ENCODE measurements at regions not wholly inside any gene's neighbourhood (a gene's known extent, or its start where the extent isn't known, plus 50 kb on each side); places are given as distances from the start of the nearest gene placed in this dataset.
A peak's percentile ranks its signal among the peaks of the same experiment; 100 is the strongest.
"Not testable (repeated sequence)": the region's sequence is repeated elsewhere in the genome, so short reads cannot be mapped to it uniquely, and the experiment has no call there.

DNA sequence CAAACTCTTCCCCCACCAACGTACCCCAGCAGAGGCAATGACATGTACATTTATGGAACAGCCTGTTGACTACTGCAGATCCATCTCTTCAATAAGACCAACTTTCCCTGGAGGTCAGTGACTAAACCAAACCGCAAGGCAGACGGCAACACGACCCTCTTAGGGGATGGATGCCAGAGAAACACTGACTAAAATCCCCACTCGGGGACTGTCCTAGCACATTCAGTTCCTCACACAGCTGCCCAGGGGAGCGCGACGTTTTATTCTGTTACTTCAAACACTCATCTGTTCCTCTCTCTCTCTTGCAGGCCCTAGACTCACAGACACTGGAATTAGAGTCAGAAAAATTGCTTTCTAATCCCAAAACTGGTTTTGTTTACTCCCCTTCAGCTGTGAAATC, 146.5 kb upstream of the PRSS1 start:
- DNase-seq = no peak

DNA sequence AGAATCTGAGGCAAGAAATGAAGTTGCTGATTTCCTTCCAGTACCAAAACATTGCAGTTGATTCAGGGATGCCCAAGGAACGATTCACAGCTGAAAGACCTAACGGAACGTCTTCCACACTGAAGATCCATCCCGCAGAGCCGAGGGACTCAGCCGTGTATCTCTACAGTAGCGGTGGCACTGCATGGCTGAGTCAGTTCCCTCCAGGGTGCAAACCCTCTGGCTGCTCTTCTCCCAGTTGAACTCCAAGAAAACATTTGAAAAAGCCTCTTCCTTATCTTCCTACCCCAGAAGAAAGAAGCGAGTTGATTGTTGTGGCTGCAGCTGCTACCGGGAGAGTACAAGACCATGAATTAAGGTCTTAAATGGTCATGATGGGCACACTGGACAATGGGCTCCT, 147.1 kb upstream of the PRSS1 start:
- peak; percentile 42 for DNase-seq

DNA sequence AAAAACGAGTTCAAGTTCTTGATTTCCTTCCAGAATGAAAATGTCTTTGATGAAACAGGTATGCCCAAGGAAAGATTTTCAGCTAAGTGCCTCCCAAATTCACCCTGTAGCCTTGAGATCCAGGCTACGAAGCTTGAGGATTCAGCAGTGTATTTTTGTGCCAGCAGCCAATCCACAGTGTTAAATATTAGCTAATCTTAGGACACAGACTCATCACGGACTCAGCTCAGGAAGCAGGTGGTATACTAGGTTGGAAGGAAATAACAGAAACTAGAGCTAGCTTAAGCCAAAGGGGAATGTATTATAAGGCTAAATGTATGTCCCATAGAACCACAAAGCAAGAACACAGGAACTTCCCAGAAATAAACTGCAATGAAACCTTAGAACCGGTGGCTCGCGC, 151.0 kb upstream of the PRSS1 start:
- no peak for DNase-seq

DNA sequence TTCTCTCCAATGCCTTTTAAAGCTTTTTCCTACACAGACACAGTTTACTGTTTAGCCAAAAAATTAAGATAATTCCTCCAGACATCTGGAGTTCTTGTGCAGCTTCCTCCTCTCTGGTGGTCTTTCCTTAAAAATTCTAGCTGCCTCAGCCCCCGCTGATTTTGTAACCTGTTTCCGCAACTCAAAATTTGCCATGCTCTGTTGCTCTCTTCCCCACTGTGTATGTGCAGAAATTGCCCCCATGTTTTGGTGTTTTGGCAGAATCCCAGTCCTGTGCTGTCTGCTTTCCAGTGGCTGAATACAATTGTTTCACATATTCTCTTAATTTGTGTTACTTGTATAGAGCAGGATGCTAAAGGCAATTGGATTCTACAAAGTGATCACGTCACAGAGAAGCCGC, 151.7 kb upstream of the PRSS1 start:
- no peak for DNase-seq

DNA sequence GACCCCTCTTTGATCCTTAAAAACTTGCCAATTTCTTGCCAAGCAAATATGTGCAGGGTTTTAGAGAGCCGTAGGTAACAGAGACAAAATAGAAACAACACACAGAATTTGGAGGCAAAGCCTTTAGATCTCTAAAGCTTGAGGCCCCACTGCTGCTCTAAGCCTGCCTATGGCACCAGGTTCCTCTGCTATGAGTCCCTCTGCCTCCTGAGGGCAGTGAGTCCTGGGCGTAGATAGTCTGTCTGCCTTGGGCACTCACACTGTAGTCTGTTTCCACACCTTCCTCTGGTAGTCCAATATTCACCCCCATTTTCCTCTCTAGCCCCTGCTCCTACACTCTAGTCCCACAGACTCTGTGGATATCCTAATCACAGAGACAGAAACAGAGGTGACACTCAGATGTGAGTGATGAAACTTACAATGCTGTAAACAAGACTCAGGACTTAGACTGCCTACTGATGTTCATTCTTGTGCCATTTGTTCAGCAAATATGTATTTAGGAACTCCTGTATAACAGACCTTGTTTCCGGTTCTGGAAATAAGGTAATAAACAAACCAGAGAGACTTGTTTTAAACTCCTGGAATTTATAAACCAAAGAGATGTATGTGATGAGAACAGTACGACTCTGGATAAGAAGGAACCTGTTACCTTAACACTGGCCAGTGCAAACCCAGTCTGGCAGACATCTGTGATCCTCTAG, 153.3 kb upstream of the PRSS1 start:
- DNase-seq = no peak

DNA sequence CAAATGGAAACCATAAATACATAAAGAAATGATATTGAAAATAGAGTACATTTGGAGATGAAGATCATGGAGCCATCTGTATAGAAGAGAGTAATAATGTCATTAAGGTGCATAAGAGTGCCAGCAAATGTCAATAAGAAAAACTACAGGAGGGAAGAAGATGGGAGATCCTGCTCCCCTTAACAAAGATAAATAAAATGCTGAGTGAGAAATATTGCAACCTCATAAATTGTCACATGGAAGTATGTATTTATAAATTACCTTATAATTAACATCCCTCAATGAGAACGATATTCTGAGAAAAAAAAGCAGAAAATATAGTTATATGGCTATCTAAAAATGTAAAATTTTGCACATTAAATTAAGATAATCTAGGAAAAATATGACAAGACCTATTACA, 155.2 kb upstream of the PRSS1 start:
- DNase-seq = no peak

DNA sequence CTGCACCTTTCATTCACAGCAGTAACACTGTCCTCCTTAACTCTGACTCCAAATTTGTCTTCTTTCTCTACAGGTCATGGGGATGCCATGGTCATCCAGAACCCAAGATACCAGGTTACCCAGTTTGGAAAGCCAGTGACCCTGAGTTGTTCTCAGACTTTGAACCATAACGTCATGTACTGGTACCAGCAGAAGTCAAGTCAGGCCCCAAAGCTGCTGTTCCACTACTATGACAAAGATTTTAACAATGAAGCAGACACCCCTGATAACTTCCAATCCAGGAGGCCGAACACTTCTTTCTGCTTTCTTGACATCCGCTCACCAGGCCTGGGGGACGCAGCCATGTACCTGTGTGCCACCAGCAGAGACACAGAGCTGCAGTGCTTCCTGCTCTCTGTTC, 156.2 kb upstream of the PRSS1 start:
- DNase-seq = no peak

DNA sequence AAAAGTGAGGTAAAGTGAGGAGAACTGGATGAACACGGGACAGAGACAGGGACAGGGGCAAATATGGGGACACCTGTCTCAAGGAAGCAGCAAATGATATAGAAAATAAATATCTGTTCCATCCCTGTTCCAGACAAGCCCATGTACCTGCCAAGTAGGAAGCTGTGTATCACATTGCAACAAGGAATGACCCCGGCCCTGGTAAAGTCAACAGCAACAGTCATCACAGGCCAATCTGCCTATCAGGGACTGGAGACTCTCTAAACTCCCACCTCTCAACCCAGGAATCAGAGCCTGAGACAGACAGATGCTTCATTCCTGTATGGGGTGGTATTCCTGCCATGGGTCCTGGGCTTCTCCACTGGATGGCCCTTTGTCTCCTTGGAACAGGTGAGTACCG, 156.6 kb upstream of the PRSS1 start:
- no peak for DNase-seq

DNA sequence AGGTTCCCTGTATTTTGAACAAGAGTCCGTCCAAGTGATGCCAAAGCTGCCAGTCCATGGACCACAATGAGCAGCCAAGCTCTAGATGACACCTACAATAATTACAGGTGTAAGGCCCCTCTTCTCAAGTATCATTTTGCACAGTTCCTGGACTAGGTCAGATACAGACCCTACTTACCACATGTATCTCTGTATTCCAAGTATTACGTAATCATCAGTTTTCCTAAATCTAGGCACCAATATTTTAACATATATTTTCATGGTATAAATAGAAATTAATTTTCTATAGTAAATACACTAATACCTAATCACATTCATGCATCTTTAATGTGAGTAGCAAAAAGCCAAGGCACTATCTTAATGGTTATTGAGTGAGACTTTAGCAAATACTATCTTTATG, 157.0 kb upstream of the PRSS1 start:
- no peak for DNase-seq

DNA sequence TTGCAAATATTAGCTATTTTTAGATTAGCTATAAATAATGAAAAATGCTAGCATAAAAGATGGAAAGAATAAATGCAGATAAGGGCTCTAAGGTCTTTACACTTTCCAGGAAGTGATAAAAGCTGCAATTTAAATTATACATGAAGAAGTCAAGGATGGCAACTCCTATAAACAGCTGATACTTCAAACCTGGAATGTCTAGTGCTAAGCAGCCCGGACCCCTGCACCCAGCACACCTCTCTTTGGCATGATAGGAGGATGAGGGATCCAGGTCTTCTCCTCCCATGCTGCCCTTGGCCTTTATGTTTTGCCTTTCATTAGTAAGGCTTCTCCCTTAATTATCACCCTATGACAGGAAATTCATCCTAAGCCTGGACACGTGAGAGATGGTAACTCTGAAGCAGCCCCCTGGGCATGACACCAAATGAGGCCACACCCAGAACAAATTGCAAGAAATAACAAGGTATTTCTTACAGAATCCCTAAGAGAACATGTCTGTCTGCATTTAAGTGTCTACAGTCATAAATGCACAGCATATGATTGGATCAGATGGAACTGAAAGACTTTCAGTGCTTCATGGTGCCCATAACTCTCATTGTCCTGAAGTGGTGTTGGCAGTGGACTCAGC, 158.3 kb upstream of the PRSS1 start:
- DNase-seq = no peak

DNA sequence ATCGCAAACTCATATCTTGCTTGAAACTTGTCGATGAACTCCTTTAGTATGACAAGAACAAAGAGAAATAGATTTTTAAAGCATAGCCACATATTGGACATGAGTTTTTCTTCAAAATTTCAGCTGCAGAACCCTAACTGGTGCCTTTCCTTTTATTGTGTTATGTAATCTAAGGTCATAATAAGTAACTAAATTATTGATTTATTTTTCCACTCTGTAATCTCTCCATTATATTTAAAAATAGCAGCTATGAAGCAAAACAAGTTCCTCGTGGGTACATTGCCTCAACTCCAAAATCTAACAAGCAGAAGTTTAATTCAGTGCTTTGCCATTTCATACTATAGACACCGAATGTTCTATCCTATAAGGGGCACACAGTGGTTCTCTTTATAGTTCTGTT, 159.2 kb upstream of the PRSS1 start:
- no peak for DNase-seq

DNA sequence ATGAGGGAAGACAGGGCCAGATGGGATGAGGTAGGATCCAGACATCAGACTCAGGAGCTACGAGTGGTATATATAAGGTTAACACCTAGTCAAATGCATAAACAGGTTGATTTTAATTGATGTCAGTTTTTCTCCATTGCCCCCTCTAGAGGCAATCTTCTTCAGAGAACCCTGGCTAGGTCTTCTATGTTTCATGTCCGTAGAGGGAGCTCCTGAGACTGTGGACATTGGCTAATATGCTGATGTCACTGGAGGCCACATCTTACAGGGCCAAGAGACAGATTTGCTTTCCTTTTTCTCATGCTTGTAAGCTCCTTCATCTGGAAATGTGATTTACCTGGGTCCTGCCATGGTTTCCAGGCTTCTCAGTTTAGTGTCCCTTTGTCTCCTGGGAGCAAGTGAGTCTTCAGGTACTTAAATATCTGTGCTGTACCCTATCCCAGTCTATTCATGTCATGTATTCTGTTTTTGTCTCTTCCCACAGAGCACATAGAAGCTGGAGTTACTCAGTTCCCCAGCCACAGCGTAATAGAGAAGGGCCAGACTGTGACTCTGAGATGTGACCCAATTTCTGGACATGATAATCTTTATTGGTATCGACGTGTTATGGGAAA, 161.6 kb upstream of the PRSS1 start:
- DNase-seq = peak; percentile 78

DNA sequence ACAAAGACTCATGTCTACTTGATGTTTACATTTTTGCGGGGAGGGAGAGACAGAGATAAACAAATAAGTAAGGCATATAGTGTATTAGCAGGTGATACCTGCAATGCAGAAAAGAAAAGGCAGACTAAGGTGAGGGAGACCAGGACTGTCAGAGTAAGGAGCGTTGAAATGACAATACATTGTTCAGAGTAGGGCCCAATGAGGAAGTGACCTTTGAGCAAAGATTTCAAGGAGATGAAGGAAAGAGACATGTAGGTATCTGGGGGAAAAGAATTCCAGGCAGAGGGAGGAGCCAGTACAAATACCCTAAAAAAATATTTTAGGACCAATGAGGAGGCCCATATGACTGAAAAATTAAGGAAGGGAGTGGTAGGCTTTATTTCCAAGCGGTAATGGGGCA, 162.7 kb upstream of the PRSS1 start:
- DNase-seq = no peak

DNA sequence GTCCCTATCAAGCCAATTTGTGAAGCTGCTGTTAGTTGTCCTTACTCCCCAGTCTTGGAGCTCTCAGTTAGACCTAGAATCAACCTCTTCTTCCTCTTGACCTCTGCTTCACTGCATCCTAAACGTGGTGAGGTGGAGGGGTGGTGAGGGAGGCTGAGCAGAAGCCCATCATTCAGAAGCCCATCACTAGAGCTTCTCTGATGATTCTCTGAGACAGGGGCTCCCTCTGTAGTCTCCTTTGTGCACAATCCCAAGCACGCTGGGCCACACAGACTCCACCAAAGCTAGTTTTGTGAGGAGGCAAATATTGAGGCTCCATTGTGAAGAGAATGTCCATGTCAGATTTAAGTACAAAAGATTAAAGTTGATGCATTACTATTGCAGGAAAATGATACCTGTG, 163.8 kb upstream of the PRSS1 start:
- no peak for DNase-seq

DNA sequence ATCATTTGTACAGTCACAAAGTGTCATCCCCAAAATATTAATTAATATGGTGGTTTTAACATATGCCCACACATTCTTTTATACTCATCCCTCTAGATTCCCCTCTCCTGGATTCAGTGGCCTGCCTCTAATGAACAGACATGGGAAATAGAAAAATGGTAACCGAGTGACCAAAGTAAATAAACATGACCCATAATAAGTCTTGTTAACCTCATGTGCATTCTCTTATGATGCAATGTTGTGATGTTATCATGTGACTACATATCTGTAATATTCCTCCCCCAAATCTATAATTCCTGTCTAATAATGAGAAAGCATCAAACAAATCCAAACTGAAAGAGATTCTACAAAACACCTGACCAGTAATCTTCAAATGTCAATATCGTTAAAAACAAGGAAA, 164.5 kb upstream of the PRSS1 start:
- DNase-seq = no peak

DNA sequence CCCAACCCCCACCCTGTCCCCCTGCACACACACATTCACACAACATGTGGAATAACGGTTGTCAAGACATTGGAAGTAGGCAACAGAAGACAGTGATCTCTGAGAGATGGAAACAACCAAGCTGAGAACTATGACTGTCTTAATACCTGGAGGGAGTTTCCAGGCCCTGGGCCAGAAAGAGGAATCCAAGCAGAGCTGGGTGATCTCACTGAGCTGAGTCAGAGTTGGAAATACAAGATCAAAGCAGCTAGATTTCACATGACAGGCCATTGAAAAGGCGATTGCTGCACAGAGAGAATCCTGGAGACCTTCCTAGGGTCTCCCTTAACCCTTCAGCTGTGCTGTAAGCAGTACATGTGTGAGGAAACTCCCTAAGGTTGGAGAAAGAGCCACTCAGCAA, 165.8 kb upstream of the PRSS1 start:
- DNase-seq = peak; percentile 83

DNA sequence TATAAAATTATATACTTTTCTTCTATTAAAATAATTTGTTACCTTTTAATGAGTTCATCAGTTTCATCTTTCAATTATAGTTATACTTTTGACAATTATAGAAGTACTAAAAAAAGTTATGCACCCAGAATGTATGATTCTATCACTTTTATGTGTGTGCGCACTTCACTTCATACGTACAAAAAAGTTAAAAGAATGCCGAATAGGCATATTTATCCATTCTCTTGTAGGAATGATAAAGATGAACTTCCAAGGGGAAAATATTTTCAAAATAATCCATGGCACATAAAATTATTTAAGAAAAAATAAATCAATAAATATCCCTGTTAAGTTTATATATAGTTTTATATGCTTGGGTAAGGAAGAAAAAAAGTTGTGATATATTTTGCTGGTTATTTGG, 166.9 kb upstream of the PRSS1 start:
- no peak for DNase-seq

DNA sequence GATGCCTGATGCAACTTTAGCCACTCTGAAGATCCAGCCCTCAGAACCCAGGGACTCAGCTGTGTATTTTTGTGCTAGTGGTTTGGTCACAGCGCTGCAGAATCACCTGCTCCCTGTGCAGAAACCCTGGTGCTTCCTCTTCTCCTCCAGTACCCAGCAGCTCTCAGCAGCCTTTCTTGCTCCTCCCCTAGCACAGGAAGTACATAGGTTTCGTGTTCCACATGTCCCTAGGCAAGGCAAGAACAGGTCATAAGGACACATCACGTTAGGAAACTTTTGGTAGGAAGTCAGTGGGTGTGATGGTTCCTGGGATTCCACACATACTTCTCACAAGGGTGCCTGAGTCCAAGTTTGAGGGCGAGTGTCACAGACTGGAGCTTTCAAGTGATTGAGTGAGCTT, 167.9 kb upstream of the PRSS1 start:
- no peak for DNase-seq

DNA sequence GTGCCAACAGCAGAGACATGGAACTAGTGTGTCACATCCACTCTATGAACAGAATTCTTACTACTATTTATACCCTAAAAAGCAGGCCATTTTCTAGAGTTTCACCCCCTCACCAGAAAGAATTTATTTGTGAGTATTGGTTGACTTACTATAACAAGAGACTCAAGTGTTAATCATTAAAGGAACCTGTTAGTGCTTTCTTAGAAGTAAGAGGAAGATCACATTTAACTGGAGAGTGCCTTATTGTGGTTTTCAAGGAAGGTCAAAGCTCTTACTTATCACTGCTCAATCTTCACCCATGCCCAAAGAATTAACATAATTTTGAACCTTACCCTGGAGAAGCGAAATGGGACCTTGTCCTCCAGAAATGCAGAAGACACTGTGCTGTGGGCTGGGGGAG, 169.3 kb upstream of the PRSS1 start:
- no peak for DNase-seq

DNA sequence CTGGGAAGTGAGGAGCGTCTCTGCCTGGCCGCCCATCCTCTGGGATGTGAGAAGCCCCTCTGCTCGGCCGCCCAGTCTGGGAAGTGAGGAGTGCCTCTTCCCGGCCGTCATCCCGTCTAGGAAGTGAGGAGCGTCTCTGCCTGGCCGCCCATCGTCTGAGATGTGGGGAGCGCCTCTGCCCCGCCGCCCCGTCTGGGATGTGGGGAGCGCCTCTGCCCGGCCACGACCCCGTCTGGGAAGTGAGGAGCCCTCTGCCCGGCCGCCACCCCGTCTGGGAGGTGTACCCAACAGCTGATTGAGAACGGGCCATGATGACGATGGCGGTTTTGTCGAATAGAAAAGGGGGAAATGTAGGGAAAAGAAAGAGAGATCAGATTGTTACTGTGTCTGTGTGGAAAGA, 173.9 kb upstream of the PRSS1 start:
- DNase-seq = not testable (repeated sequence)

DNA sequence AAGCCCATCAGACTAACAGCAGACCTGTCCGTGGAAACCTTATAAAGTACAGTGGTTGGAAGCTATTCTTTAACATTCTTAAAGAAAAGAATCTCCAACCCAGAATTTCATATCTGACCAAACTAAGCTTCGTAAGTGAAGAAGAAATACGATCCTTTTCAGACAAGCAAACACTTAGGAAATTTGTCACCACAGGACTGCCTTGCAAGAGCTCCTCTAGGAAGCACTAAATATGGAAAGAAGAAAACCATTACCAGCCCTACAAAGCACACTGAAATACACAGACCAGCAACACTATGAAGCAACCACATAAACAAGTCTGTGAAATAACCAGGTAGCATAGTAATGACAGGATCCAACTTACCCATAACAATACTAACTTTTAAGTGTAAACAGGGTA, 177.7 kb upstream of the PRSS1 start:
- DNase-seq = no peak

DNA sequence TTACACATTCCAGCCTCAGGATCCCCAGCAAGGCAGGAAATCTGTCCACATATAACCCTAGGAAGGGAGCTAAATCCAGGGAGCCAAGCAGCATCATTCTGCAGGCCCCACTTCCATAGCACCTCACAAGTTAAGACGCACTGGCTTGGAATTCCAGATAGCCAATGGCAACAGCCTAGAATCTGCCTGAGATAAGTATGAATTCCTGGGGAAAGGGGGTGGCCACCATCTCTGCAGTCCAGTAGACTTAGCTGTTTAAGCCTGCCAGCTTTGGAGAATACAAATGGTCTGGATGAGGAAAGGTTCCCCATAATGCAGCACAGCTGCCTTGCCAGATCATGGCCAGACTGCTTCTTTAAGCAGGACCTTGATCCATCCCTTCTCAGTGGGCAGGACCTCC, 179.4 kb upstream of the PRSS1 start:
- DNase-seq = no peak

DNA sequence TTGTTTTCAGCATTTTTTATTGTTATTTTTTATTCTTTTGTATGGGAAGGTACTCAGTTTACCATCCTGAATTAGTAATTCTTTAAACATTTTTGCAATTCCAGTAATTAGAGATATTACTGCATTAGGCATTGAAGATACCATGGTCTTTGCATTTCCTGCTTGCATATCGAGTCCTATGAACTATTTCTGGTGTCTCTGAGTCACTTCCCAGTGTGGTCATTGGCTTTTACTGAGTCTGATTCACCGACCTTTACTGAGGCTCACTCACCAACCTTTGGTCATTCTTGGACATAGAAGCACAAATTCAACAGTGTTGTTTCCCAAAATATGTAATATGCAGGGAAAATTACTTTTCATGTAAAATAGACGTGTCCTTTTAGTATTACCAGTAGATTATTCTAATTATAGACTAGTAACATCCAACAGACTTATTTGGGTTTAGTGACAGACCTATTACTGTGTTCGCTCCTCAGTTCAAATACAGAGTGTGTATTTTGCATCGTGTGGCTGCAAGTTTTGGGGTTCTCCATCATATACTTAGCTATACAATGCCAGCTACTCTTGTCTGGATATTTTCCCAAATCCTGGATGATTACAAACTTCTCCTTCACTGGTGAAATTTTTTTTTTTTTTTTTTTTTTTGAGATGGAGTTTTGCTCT, 180.7 kb upstream of the PRSS1 start:
- DNase-seq = peak; percentile 88
